GM18858 (cell line): ENCODE measurements at regions not wholly inside any gene's neighbourhood (a gene's known extent, or its start where the extent isn't known, plus 50 kb on each side); places are given as distances from the start of the nearest gene placed in this dataset.
A peak's percentile ranks its signal among the peaks of the same experiment; 100 is the strongest.

Experiments
- ATAC-seq: cut with Tn5 transposase; IDR thresholded peaks from one replicate; pipeline ENCODE4 v1.9.1; 2021; ENCODE audit not compliant: unreplicated experiment

GRCh38 chr6:119921491-119922010 is 572.0 kb upstream of the MAN1A1 start:
- no peak for ATAC-seq

- no peak for ATAC-seq
Measured at GRCh38 chr6:119917186-119917585, 567.6 kb upstream of the MAN1A1 start.

GRCh38 chr6:119915971-119916370 is 566.4 kb upstream of the MAN1A1 start:
- no peak for ATAC-seq

- ATAC-seq, result no peak
Measured at GRCh38 chr6:119908157-119908556, 558.6 kb upstream of the MAN1A1 start.

- no peak for ATAC-seq
Measured at GRCh38 chr6:119902681-119903080, 553.1 kb upstream of the MAN1A1 start.

GRCh38 chr6:119896806-119897205 is 547.2 kb upstream of the MAN1A1 start:
- ATAC-seq, result no peak

GRCh38 chr6:119895626-119896025 is 546.1 kb upstream of the MAN1A1 start:
- no peak for ATAC-seq

- ATAC-seq, result no peak
Measured at GRCh38 chr6:119894811-119895210, 545.2 kb upstream of the MAN1A1 start.

- no peak for ATAC-seq
Measured at GRCh38 chr6:119891644-119892043, 542.1 kb upstream of the MAN1A1 start.

- no peak for ATAC-seq
Measured at GRCh38 chr6:119891206-119891605, 541.6 kb upstream of the MAN1A1 start.

- ATAC-seq, result no peak
Measured at GRCh38 chr6:119890470-119890869, 540.9 kb upstream of the MAN1A1 start.

- no peak for ATAC-seq
Measured at GRCh38 chr6:119887666-119888065, 538.1 kb upstream of the MAN1A1 start.

GRCh38 chr6:119881416-119881815 is 531.9 kb upstream of the MAN1A1 start:
- no peak for ATAC-seq

- no peak for ATAC-seq
Measured at GRCh38 chr6:119880840-119881239, 531.3 kb upstream of the MAN1A1 start.

- ATAC-seq, result no peak
Measured at GRCh38 chr6:119879731-119880130, 530.2 kb upstream of the MAN1A1 start.

GRCh38 chr6:119874381-119874780 is 524.8 kb upstream of the MAN1A1 start:
- no peak for ATAC-seq

- ATAC-seq, result no peak
Measured at GRCh38 chr6:119873107-119873506, 523.5 kb upstream of the MAN1A1 start.

- ATAC-seq, result no peak
Measured at GRCh38 chr6:119871520-119871919, 522.0 kb upstream of the MAN1A1 start.

- no peak for ATAC-seq
Measured at GRCh38 chr6:119865466-119866350, 516.1 kb upstream of the MAN1A1 start.

- ATAC-seq, result no peak
Measured at GRCh38 chr6:119862719-119863118, 513.2 kb upstream of the MAN1A1 start.

- no peak for ATAC-seq
Measured at GRCh38 chr6:119858901-119859300, 509.3 kb upstream of the MAN1A1 start.

GRCh38 chr6:119856136-119856535 is 506.6 kb upstream of the MAN1A1 start:
- ATAC-seq, result peak; percentile 82

GRCh38 chr6:119848696-119849095 is 499.1 kb upstream of the MAN1A1 start:
- no peak for ATAC-seq
